B cell (primary cell): ENCODE measurements at regions not wholly inside any gene's neighbourhood (a gene's known extent, or its start where the extent isn't known, plus 50 kb on each side); places are given as distances from the start of the nearest gene placed in this dataset.

ENCODE experiments used
- ATAC-seq: fragments of 200-7000 bp; cut with Tn5 transposase; one replicate; pipeline ENCODE4 v1.10.0; 2021; ENCODE audit warnings: low read depth, mild to moderate bottlenecking, moderate number of reproducible peaks, moderate library complexity
- CTCF ChIA-PET: fragments of 350-600 bp; sonication (Branson Sonifier 250); formaldehyde crosslinking; loops from one replicate; lab custom pipeline; 2021; ENCODE audit warnings: antibody characterized with exemption, inconsistent platforms; lab: Charles Lee
- POLR2A ChIA-PET: fragments of 350-600 bp; sonication (Branson Sonifier 250); formaldehyde crosslinking; loops from one replicate; lab custom pipeline; 2021; ENCODE audit warnings: antibody characterized with exemption; lab: Charles Lee
- DNase-seq: peaks from one replicate; pipeline ENCODE4 v3.0.0; 2013
- H2AFZ ChIP-seq: 2 replicates; pipeline ENCODE4 v1.6.1; 2012; ENCODE audit warnings: mild to moderate bottlenecking, low read depth, low read length; ENCODE audit not compliant: insufficient read depth, poor library complexity, severe bottlenecking
- H3K27ac ChIP-seq, 2 donors: 1 replicate in 1 of 2; 2 replicates in 1 of 2; pipeline ENCODE4 v1.5.1; 2012 to 2013; ENCODE audit warnings: low read length in 2 of 2, mild to moderate bottlenecking in 2 of 2, moderate library complexity in 1 of 2
- H3K27me3 ChIP-seq, 4 experiments: fragments of 200-600 bp in 1 of 4; sonication (generic) in 1 of 4; replicated peaks in 1 of 4; 1 replicate in 2 of 4; 2 replicates in 2 of 4; pipeline versions ENCODE4 v1.6.1 to v1.7.0; 2013 to 2016; ENCODE audit warnings: low read length in 3 of 4, mild to moderate bottlenecking in 2 of 4, mixed read lengths in 1 of 4, moderate library complexity in 1 of 4; ENCODE audit not compliant: insufficient read depth in 4 of 4, control insufficient read depth in 3 of 4; ENCODE audit errors: control extremely low read depth in 1 of 4
- H3K36me3 ChIP-seq, 2 experiments: replicated peaks in 1 of 2; 1 replicate in 1 of 2; 2 replicates in 1 of 2; pipeline versions ENCODE4 v1.6.1 to v1.7.1; 2013; ENCODE audit warnings: low read length in 1 of 2; ENCODE audit not compliant: insufficient read depth in 2 of 2, control insufficient read depth in 1 of 2; ENCODE audit errors: control extremely low read depth in 1 of 2, extremely low read depth in 1 of 2
- H3K4me1 ChIP-seq, 2 donors: fragments of 200-600 bp in 1 of 2; sonication (generic) in 1 of 2; 1 replicate in 1 of 2; 2 replicates in 1 of 2; pipeline versions ENCODE4 v1.5.1 to v1.6.1; 2013 to 2017; ENCODE audit warnings: low read length in 2 of 2; ENCODE audit not compliant: control insufficient read depth in 2 of 2, insufficient read depth in 2 of 2
- H3K4me2 ChIP-seq: replicated peaks from 2 replicates; pipeline ENCODE3; 2012; ENCODE audit warnings: mild to moderate bottlenecking, low read depth, low read length; ENCODE audit not compliant: poor library complexity, severe bottlenecking
- H3K4me3 ChIP-seq, 5 experiments: fragments of 200-600 bp in 1 of 5; sonication (generic) in 1 of 5; 1 replicate in 3 of 5; 2 replicates in 2 of 5; pipeline versions ENCODE4 v1.5.1 to v1.7.0; 2011 to 2016; ENCODE audit warnings: low read length in 4 of 5, mild to moderate bottlenecking in 4 of 5, low read depth in 2 of 5, control low read depth in 1 of 5, moderate library complexity in 1 of 5; ENCODE audit not compliant: insufficient read depth in 1 of 5; ENCODE audit errors: control extremely low read depth in 1 of 5, extremely low read depth in 1 of 5
- H3K79me2 ChIP-seq: fragments of 200-600 bp; sonication (generic); one replicate; pipeline ENCODE4 v1.6.0; 2016; ENCODE audit warnings: low read length; ENCODE audit not compliant: control insufficient read depth, insufficient read depth
- H3K9ac ChIP-seq: fragments of 200-600 bp; sonication (generic); 2 replicates; pipeline ENCODE4 v1.6.1; 2017; ENCODE audit warnings: mild to moderate bottlenecking, low read length, moderate library complexity
- H3K9me3 ChIP-seq, 3 donors: one replicate each; pipeline versions ENCODE4 v1.6.1 to v1.7.1; 2013; ENCODE audit warnings: low read length in 2 of 3; ENCODE audit not compliant: control insufficient read depth in 2 of 3, insufficient read depth in 1 of 3; ENCODE audit errors: control extremely low read depth in 1 of 3
- H4K20me1 ChIP-seq: 2 replicates; pipeline ENCODE4 v1.6.0; 2012; ENCODE audit warnings: mild to moderate bottlenecking, low read length; ENCODE audit not compliant: insufficient read depth, control insufficient read depth, poor library complexity, severe bottlenecking
- H3K27ac Mint-ChIP-seq: one replicate; pipeline ENCODE4 v1.8.0; 2021; ENCODE audit warnings: mixed read lengths
- H3K27me3 Mint-ChIP-seq: one replicate; pipeline ENCODE4 v1.8.0; 2021; ENCODE audit warnings: mixed read lengths
- H3K4me1 Mint-ChIP-seq: one replicate; pipeline ENCODE4 v1.8.0; 2021; ENCODE audit warnings: mixed read lengths
- H3K4me3 Mint-ChIP-seq: one replicate; pipeline ENCODE4 v1.8.0; 2021; ENCODE audit warnings: mixed read lengths
- H3K9me3 Mint-ChIP-seq: one replicate; pipeline ENCODE4 v1.8.0; 2022; ENCODE audit warnings: mixed read lengths; ENCODE audit not compliant: insufficient read depth
- EZH2 ChIP-seq: IDR thresholded peaks from 2 replicates; pipeline ENCODE4 v1.6.1; 2012; ENCODE audit warnings: borderline replicate concordance, low read depth, mild to moderate bottlenecking, moderate library complexity, low read length; ENCODE audit not compliant: insufficient read depth, poor library complexity, severe bottlenecking
- WGBS: methylation state at CpG from one replicate; pipeline ENCODE4 v1.1.5; 2013; ENCODE audit warnings: missing lambda C conversion rate; ENCODE audit not compliant: insufficient coverage; 5-methylcytosine and 5-hydroxymethylcytosine counted together
- intact Hi-C: fragments of 100-400 bp; cut with micrococcal nuclease; formaldehyde crosslinking; loops from one replicate; pipeline ENCODE4 v1.10.0; 2022
- TF ChIP-seq, protein P1 (sequence below): fragments of 200-600 bp; IDR thresholded peaks from one replicate; pipeline ENCODE4 v1.8.0; 2022; ENCODE audit warnings: antibody characterized with exemption, mild to moderate bottlenecking

DNA sequence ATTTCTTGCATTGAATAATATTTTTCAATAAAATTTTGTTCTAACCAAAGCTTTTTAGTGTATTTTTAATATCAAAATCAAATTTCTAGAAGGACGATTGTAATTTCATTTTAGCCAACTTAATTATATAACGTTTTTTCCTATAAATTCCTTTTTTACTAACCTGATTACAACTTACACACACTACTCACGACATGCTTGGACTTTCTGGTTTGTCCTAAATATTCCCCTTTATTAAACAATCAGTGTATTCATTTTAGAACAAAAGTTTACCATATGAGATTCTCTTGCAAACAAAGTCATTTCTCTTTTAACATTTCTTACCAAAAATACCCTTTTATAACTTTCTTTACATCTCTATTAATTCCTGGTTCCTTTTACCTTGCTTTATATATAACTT lies 173.7 kb downstream of the PWWP3B start:
- H3K4me3 ChIP-seq, result no peak overlapping the region
- H3K4me1 ChIP-seq, result no peaks in the 10 kb centered on the region
- no peaks in the 10 kb centered on the region for H4K20me1 ChIP-seq
- no peak overlapping the region for H3K4me2 ChIP-seq
- H3K9ac ChIP-seq, result no peak overlapping the region
- H2AFZ ChIP-seq, result no peak overlapping the region
- no peak for DNase-seq
- ChIA-PET CTCF (no interaction called here), POLR2A (no interaction called here)
- WGBS, result no CpG with 5 or more reads among the region's 3 CpGs
- H3K27me3 ChIP-seq, result no peaks in the 10 kb centered on the region
- TF ChIP-seq, protein P1, sequence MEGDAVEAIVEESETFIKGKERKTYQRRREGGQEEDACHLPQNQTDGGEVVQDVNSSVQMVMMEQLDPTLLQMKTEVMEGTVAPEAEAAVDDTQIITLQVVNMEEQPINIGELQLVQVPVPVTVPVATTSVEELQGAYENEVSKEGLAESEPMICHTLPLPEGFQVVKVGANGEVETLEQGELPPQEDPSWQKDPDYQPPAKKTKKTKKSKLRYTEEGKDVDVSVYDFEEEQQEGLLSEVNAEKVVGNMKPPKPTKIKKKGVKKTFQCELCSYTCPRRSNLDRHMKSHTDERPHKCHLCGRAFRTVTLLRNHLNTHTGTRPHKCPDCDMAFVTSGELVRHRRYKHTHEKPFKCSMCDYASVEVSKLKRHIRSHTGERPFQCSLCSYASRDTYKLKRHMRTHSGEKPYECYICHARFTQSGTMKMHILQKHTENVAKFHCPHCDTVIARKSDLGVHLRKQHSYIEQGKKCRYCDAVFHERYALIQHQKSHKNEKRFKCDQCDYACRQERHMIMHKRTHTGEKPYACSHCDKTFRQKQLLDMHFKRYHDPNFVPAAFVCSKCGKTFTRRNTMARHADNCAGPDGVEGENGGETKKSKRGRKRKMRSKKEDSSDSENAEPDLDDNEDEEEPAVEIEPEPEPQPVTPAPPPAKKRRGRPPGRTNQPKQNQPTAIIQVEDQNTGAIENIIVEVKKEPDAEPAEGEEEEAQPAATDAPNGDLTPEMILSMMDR, result no peak
- no peak for TF ChIP-seq EZH2
- Mint-ChIP-seq H3K4me3 (no peak overlapping the region), H3K4me1 (no peaks in the 10 kb centered on the region), H3K9me3 (no peaks in the 10 kb centered on the region), H3K27ac (no peak overlapping the region), H3K27me3 (no peaks in the 10 kb centered on the region)
- H3K36me3 ChIP-seq, result no peaks in the 10 kb centered on the region
- intact Hi-C loops, result no loop called here
- H3K79me2 ChIP-seq, result no peaks in the 10 kb centered on the region
- no peak overlapping the region for H3K27ac ChIP-seq
- no peaks in the 10 kb centered on the region for H3K9me3 ChIP-seq
- no peak for ATAC-seq

DNA sequence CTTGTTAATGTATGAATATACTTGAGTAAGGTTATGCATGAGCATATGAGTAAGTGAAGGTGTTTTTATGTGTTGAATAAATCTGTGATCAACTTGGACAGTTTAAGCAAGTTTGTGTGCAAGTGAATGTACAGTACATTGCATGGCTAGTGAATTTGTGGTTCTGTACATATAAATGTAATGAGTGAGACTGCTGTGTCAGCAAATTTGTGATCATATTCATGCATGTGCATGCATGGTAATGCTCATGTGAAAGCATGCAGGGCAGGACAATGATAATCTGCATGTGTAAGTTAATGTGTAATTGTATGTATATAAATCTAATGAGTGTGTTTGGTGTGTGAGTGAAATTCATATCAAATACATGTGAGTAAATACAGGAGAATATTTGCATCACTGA lies 188.5 kb downstream of the PWWP3B start:
- Mint-ChIP-seq H3K27me3 (no peaks in the 10 kb centered on the region), H3K4me3 (no peak overlapping the region), H3K4me1 (no peaks in the 10 kb centered on the region), H3K27ac (no peak overlapping the region), H3K9me3 (no peaks in the 10 kb centered on the region)
- H4K20me1 ChIP-seq, result no peaks in the 10 kb centered on the region
- TF ChIP-seq, protein P1, result no peak
- no peak for TF ChIP-seq EZH2
- no peak overlapping the region for H3K27ac ChIP-seq
- DNase-seq (no peak), ATAC-seq (no peak)
- CTCF ChIA-PET, result no interaction called here
- no peak overlapping the region for H3K4me3 ChIP-seq
- no peak overlapping the region for H2AFZ ChIP-seq
- intact Hi-C loops, result no loop called here
- H3K4me2 ChIP-seq, result no peak overlapping the region
- H3K27me3 ChIP-seq, result no peaks in the 10 kb centered on the region
- no peaks in the 10 kb centered on the region for H3K9me3 ChIP-seq
- H3K36me3 ChIP-seq, result no peaks in the 10 kb centered on the region
- no peaks in the 10 kb centered on the region for H3K4me1 ChIP-seq
- no peak overlapping the region for H3K9ac ChIP-seq
- H3K79me2 ChIP-seq, result no peaks in the 10 kb centered on the region
- POLR2A ChIA-PET, result no interaction called here
